ENCODE measurements at regions not wholly inside any gene's neighbourhood (a gene's known extent, or its start where the extent isn't known, plus 50 kb on each side); places are given as distances from the start of the nearest gene placed in this dataset.

- H3K4me3 ChIP-seq (ENCODE audit: low read length), result no peak overlapping the region
- POLR2A ChIA-PET, result no interaction called here
- Mint-ChIP-seq H3K36me3 (ENCODE audit: low read depth) (no peaks in the 10 kb centered on the region), H3K9me3 (no peaks in the 10 kb centered on the region), H3K27me3 (peaks cover 13% of the 10 kb centered on the region), H3K27ac (no peak overlapping the region), H3K4me3 (no peak overlapping the region), H3K4me1 (ENCODE audit: low read depth) (no peaks in the 10 kb centered on the region)
- intact Hi-C loops (cut with DNase I, micrococcal nuclease), result no loop called here
- no peak for TF ChIP-seq CTCF (IDR thresholded peaks at IDR 0.05)
- CTCF ChIA-PET, result no interaction called here
- H3K27ac ChIP-seq (ENCODE audit: low read depth in 1 of 2, low read length in 2 of 2), result no peak overlapping the region
- H3K9me3 ChIP-seq (ENCODE audit: control insufficient read depth in 1 of 2, insufficient read depth in 1 of 2, low read length in 2 of 2), result peaks cover 0 to 3% of the 10 kb centered on the region in 2 experiments
- H3K4me1 ChIP-seq (ENCODE audit: insufficient read depth, low read length), result no peaks in the 10 kb centered on the region
- DNase-seq (no peak), ATAC-seq (ENCODE audit: poor library complexity) (no peak)
- no peaks in the 10 kb centered on the region for H3K36me3 ChIP-seq (ENCODE audit: insufficient read depth, low read length)
- H3K27me3 ChIP-seq (ENCODE audit: control insufficient read depth in 1 of 2, insufficient read depth in 2 of 2, low read length in 2 of 2), result peaks cover 0 to 7% of the 10 kb centered on the region in 2 experiments
Observed at GRCh38 chr1:87274851-87275250, 53.8 kb upstream of the LMO4 start.

GRCh38 chr1:87278825-87279535, 49.7 kb upstream of the LMO4 start:
- CTCF ChIA-PET, result no interaction called here
- H3K27ac ChIP-seq (ENCODE audit: low read depth in 1 of 2, low read length in 2 of 2), result no peak overlapping the region
- DNase-seq, result no peak
- no peak for ATAC-seq (ENCODE audit: poor library complexity)
- H3K27me3 Mint-ChIP-seq, result no peaks in the 10 kb centered on the region
- no peaks in the 10 kb centered on the region for H3K36me3 Mint-ChIP-seq (ENCODE audit: low read depth)
- no peak overlapping the region for H3K4me3 ChIP-seq (ENCODE audit: low read length)
- POLR2A ChIA-PET, result no interaction called here
- no peaks in the 10 kb centered on the region for H3K4me1 ChIP-seq (ENCODE audit: insufficient read depth, low read length)
- H3K9me3 Mint-ChIP-seq, result no peaks in the 10 kb centered on the region
- no peak overlapping the region for H3K4me3 Mint-ChIP-seq
- no peaks in the 10 kb centered on the region for H3K27me3 ChIP-seq (ENCODE audit: control insufficient read depth in 1 of 2, insufficient read depth in 2 of 2, low read length in 2 of 2)
- no peaks in the 10 kb centered on the region for H3K36me3 ChIP-seq (ENCODE audit: insufficient read depth, low read length)
- intact Hi-C loops (cut with DNase I, micrococcal nuclease), result no loop called here
- H3K27ac Mint-ChIP-seq, result no peak overlapping the region
- no peaks in the 10 kb centered on the region for H3K4me1 Mint-ChIP-seq (ENCODE audit: low read depth)
- peaks cover 0 to 3% of the 10 kb centered on the region in 2 experiments for H3K9me3 ChIP-seq (ENCODE audit: control insufficient read depth in 1 of 2, insufficient read depth in 1 of 2, low read length in 2 of 2)
- no peak for TF ChIP-seq CTCF (IDR thresholded peaks at IDR 0.05)

All from CD4-positive, alpha-beta T cell (primary cell).